GM18861 (cell line): ENCODE measurements at regions not wholly inside any gene's neighbourhood (a gene's known extent, or its start where the extent isn't known, plus 50 kb on each side); places are given as distances from the start of the nearest gene placed in this dataset.

Experiments used
- ATAC-seq: cut with Tn5 transposase; IDR thresholded peaks from one replicate; pipeline ENCODE4 v1.9.1; 2021; ENCODE audit not compliant: unreplicated experiment

- peak; percentile 49 for ATAC-seq
Measured at GRCh38 chr6:163984124-163984936, 569.8 kb downstream of the QKI start.

- no peak for ATAC-seq
Measured at GRCh38 chr6:163983679-163984078, 569.2 kb downstream of the QKI start.

GRCh38 chr6:163974322-163974721, 559.8 kb downstream of the QKI start:
- ATAC-seq = no peak

- ATAC-seq = no peak
Measured at GRCh38 chr6:163971841-163972838, 557.6 kb downstream of the QKI start.

- no peak for ATAC-seq
Measured at GRCh38 chr6:163970846-163971564, 556.5 kb downstream of the QKI start.

- no peak for ATAC-seq
Measured at GRCh38 chr6:163965426-163966348, 551.2 kb downstream of the QKI start.

- ATAC-seq = no peak
Measured at GRCh38 chr6:163964789-163965188, 550.3 kb downstream of the QKI start.

GRCh38 chr6:163963205-163964120, 548.9 kb downstream of the QKI start:
- ATAC-seq = no peak

GRCh38 chr6:163962627-163963117, 548.2 kb downstream of the QKI start:
- no peak for ATAC-seq

GRCh38 chr6:163960128-163960527, 545.6 kb downstream of the QKI start:
- ATAC-seq = no peak

- ATAC-seq = no peak
Measured at GRCh38 chr6:163958646-163959045, 544.1 kb downstream of the QKI start.

- peak; percentile 98 for ATAC-seq
Measured at GRCh38 chr6:163956571-163957407, 542.3 kb downstream of the QKI start.

GRCh38 chr6:163955756-163956155, 541.2 kb downstream of the QKI start:
- no peak for ATAC-seq

GRCh38 chr6:163955096-163955495, 540.6 kb downstream of the QKI start:
- no peak for ATAC-seq

GRCh38 chr6:163954088-163954775, 539.7 kb downstream of the QKI start:
- no peak for ATAC-seq

- ATAC-seq = no peak
Measured at GRCh38 chr6:163952005-163952404, 537.5 kb downstream of the QKI start.

GRCh38 chr6:163951326-163951725, 536.8 kb downstream of the QKI start:
- ATAC-seq = no peak
